ENCODE measurements at regions not wholly inside any gene's neighbourhood (a gene's known extent, or its start where the extent isn't known, plus 50 kb on each side); places are given as distances from the start of the nearest gene placed in this dataset.

DNA sequence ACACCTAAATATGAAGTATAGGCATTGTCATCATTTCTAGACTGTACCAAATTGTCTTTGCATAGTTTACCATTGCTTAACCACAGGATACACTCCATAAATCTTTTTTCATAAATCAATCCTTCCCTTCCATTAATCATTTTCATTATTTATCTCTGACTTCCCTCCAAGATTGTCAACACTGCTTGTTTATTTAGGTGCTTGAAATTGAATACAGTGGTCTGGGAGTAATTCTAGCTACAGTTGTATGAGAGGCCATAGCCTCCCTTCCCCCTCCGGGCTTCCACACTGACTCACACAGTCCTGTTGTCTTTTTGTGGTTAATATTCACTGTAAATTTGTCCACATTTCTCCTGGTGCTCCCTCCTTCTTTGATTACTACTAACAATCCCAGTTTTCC is 114.2 kb upstream of the ARID2 start:
- DNase-seq (ENCODE audit: low read depth) = peak; percentile 28
- H3K4me3 ChIP-seq (ENCODE audit: low read depth, low read length) = no peak overlapping the region

DNA sequence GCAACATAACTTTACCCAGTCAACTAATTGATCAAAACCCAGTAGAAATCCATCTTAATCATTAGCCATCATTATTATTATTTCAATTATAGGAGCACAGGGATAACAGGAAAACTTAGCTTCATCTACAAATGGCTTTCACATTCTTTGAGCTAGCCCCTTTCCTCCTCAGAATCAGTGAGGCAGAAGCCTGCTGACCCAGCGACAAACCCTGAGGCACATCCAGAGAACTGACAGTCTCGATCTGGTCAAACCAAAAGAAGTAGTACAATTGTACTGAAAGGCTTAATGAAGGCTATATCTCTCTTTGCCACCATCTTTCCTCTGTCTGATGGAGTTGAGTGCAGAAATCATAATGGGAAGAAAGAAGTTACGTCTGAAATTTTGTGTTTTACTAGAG is 109.8 kb upstream of the ARID2 start:
- no peak for DNase-seq (ENCODE audit: low read depth)
- no peak overlapping the region for H3K4me3 ChIP-seq (ENCODE audit: low read depth, low read length)

DNA sequence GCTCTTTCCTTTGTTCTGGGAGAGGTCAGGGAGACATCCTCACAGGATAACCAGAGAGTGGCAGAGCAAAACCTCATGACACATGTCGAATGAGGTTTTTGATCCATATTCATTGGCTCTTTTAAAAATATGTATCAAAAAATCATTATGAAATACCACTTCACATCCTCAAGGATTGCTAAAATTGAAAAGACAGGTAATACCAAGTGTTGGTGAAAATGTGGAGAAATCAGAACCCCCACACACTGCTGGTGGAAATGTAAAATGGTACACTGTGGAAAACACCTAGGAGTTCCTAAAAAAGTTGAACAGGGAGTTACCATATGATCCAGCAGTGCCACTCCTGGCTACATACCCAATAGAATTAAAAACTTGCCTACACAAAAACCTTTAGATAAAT is 107.8 kb upstream of the ARID2 start:
- DNase-seq (ENCODE audit: low read depth) = no peak

DNA sequence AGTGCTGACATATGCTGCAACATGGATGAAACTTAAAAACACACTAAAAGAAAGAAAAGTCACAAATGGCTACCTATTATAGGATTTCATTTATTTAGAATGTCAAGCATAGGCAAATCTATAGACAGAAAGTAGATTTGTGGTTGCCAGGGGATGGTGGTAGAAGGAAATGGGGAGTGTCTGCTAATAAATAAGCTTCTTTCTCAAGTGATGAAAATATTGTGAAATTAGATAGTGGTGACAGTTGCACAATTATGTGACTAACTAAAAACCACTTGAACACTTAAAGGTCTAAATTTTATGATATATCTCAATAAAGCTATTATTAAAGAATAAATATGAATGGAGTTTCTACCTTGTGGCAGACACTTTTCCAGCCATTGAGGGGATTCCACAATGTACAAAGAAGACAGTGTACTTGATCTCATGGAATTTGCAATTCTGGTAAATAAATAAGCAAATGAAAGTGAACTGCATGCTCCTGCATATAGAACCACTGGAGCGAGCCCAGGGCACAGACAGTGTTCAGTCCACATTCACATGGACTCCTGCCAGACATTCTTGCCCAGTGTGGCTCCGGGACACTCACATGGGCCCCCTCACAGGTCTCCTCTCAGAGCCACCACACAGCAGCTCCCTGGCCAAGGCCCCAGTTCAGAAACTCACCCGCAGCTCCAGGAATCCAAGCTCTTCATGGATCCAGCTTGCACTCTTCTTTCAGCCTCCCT is 107.1 kb upstream of the ARID2 start:
- no peak overlapping the region for H3K4me3 ChIP-seq (ENCODE audit: low read depth, low read length)
- no peak for DNase-seq (ENCODE audit: low read depth)

More for the DNA sequence above, 107.8 kb upstream of the ARID2 start:
- no peak overlapping the region for H3K4me3 ChIP-seq (ENCODE audit: low read depth, low read length)

DNA sequence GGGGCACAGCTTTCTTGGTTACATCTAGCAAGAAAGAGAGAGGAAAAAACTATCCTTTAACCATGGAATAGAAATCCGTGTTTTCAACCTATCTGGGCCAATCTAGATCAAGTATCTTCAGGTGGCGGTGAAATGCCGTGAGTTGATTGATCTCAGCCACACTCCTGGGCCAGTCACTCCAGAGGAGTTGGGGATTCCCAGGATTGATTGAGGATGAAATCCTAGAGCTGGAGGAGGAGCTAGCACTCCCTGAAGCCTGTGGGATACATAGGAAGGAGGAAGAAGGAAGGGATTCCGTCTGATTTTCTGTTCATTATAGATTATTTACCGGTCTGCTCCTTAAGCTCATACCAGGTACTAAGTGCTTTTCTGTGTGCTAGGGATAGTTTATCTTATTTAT is 106.3 kb upstream of the ARID2 start:
- H3K4me3 ChIP-seq (ENCODE audit: low read depth, low read length) = no peak overlapping the region
- no peak for DNase-seq (ENCODE audit: low read depth)

DNA sequence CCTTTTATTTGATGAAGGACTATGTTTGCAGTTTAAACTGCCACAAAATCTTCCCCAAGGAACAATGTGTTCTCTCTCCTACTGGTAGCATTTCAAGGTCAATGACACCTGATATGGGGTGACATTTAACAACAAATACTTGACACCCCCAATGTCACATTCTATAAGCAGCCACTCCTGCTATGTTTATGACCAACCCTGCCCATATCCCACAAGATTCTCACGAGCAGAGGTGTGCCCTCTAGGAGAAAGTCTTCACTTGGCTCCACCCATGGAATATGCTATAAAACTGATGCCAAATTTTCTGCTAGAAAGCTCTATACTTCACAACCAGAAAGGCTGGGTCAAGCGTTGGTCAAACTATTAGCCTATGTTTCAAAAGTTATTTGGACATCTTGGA is 105.6 kb upstream of the ARID2 start:
- H3K4me3 ChIP-seq (ENCODE audit: low read depth, low read length) = no peak overlapping the region
- no peak for DNase-seq (ENCODE audit: low read depth)

DNA sequence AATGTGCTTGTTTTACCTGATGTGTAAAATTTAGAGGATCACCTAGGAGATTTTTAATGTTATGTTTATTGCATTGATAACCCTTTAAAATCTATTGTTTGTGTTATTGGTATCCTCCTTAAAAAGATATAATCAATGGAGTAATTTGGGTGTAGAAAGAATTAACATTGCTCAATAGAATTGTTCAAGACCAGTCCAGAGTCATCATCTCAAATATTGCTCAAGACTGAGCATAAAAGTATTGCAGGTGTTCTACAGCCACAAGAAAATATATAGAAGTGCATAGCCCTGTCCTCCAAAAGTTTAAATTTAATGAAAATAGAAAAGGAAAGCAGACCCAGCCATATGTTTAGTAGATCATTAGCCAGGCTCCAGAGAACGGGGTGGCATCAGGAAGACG is 102.5 kb upstream of the ARID2 start:
- no peak for DNase-seq (ENCODE audit: low read depth)
- H3K4me3 ChIP-seq (ENCODE audit: low read depth, low read length) = no peak overlapping the region

DNA sequence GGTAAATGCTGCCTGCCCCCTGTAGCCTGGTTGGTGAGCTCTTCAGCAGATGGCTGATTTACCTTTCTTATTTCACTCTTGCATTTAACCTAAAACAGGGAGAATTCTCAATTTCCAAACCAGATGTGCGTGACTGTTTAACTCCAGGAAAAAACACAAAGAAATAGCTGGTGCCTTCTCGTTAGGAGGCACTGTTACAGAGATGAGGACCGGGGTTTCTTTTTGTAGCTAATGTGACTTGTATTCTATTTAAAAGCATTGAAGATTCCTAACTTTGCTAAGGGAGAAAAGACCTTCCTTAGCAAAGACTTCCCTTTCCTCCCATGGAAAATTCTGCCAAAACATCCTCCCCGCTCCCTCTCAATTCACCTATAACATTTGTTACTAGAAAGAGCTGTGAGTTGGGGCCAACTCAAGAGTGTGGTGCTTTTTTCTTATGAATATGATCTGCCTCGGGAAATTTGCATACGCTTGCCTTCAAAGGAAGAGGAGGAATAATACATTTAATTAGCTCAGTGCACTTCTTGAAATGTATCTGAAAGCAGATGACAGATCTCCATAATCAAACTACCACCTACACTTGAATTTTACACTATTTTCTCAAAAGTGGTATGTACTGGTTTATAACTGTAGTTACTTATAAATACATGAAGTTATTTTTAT is 102.0 kb upstream of the ARID2 start:
- H3K4me3 ChIP-seq (ENCODE audit: low read depth, low read length) = no peak overlapping the region
- no peak for DNase-seq (ENCODE audit: low read depth)

DNA sequence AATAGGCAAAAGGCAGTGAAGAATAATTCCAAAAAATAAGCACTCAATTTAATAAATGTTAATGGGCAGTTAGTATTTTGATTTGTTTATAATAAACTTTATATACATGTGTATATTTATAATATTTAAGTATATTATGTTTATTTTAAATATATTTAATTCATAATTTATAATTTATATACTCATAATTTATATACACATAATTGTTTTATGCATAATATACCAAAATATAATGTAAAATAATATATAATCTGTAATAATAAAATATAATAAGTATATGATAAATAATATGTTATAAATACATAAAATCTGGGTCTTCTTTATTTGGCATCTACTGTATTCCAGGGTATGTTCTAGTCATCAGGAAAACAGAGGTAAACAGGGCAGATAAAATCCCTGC is 100.2 kb upstream of the ARID2 start:
- no peak for DNase-seq (ENCODE audit: low read depth)
- H3K4me3 ChIP-seq (ENCODE audit: low read depth, low read length) = no peak overlapping the region

DNA sequence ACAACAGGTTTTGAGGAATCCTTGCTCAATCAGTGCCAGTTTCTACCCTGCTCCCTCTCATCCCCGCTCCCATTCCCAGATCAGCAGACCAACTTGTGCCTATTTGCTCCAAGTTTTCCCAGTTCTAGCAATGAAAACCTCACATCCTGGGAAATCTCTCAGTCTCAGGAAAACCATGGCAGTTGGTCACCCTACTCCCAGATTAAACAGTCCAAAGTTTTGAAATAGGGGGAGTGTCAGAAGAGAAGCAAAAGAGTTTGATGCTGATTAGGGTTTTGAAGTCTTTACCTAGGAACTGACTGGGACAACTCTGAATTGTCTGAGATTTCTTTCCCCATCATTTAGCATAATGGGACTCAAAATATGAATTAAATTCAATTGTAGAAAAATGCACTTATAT is 95.8 kb upstream of the ARID2 start:
- no peak for DNase-seq (ENCODE audit: low read depth)
- no peak overlapping the region for H3K4me3 ChIP-seq (ENCODE audit: low read depth, low read length)

DNA sequence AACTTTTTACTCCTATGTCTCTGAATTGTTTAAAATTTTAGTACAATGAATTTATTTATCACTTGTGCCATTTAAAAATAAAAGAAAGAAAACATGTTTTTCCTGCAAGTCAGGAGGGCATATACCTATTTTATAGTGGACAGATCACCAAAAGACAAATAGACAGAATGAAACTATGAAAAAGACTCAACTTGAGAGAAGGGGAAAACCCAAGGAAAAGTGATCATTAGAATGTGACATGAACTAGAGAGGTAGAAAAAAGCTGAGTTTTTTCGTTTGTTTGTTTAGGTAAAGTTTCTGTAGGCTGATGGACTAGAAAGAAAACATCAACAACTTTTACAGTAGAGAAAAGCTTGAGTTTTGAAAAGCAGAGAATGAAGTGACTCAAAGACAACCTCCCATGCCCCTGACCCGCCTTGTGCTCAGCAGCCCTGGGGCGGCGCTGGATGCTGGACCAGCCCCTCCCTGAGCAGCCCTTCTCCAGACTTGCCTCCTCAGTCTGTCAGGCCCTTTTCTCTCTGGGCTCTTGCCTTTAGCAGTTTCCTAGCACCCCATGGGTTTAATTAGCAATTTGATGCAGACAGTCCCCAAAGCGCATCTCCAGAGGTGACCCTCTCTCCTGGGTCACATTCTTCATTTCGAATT is 95.1 kb upstream of the ARID2 start:
- no peak for DNase-seq (ENCODE audit: low read depth)
- H3K4me3 ChIP-seq (ENCODE audit: low read depth, low read length) = no peak overlapping the region

DNA sequence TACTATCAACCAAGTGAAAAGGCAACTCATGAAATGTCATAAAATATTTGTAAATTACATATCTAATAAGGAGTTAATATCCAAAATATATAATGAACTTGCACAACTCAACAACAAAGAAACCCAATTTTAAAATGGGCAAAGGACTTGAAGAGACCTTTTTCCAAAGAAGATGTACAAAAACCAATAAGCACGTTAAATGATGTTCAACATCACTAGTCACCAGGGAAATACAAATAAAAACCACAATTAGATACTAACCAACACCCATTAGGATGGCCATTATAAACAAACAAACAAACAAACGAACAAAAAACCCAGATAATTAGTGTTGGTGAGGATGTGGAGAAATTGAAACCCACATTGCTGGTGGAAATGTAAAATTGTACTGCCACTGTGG is 92.3 kb upstream of the ARID2 start:
- DNase-seq (ENCODE audit: low read depth) = no peak

DNA sequence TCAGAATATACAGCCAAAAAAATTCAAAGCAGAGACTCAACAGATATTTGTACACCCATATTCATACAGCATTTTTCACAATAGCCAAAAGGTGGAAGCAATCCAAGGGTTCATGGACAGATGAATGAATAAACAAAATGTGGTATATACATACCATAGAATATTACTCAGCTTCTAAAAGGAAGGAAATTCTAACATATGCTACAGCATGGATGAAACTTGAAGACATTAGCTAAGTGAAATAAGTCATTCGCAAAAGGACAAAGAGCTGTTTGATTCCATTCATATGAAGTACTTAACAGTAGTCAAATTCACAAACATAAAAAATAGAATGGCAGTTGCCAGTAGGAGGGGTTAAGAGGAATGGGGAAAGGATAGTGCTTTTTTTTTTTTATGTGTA is 91.8 kb upstream of the ARID2 start:
- peak; percentile 45 for DNase-seq (ENCODE audit: low read depth)
- H3K4me3 ChIP-seq (ENCODE audit: low read depth, low read length) = no peak overlapping the region

More for the DNA sequence above, 92.3 kb upstream of the ARID2 start:
- H3K4me3 ChIP-seq (ENCODE audit: low read depth, low read length) = no peak overlapping the region

DNA sequence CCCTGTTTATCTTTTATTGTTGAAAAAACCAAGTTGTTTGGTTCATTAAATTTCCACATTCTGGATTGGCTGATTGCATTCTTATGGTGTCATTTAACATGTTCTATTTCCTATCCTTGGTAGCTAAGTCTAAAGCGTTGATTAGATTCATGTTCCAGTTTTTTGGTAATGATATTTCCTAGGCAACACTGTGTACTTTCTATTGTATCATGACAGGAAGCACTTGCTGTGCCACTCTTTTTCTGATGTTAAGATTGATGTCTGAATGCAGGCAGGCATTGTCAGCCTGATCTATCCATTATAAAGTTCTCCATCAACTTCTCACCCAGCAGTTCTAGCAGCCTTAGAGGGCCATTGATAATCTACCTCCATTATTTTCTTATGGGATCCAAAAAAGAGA is 91.1 kb upstream of the ARID2 start:
- H3K4me3 ChIP-seq (ENCODE audit: low read depth, low read length) = no peak overlapping the region
- no peak for DNase-seq (ENCODE audit: low read depth)

DNA sequence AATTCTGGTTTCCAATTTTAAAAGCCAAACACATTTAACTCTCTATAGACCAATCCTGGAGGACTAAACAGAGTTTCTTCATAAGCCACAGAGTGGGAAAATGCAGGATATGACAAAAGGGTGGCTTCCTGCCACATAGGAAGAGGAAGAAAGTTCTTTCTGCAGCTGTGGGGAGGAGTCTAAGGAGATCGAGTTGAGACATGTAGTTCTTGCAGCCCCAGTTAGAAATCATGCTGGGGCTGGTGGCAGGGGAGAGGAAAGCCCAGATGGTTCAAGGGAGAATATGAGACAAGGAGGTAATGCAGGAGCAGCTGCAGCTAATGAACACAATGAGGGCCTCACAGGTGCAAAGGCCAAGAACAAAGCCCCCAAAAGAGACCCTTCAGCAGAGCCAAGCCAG is 85.0 kb upstream of the ARID2 start:
- DNase-seq (ENCODE audit: low read depth) = no peak

DNA sequence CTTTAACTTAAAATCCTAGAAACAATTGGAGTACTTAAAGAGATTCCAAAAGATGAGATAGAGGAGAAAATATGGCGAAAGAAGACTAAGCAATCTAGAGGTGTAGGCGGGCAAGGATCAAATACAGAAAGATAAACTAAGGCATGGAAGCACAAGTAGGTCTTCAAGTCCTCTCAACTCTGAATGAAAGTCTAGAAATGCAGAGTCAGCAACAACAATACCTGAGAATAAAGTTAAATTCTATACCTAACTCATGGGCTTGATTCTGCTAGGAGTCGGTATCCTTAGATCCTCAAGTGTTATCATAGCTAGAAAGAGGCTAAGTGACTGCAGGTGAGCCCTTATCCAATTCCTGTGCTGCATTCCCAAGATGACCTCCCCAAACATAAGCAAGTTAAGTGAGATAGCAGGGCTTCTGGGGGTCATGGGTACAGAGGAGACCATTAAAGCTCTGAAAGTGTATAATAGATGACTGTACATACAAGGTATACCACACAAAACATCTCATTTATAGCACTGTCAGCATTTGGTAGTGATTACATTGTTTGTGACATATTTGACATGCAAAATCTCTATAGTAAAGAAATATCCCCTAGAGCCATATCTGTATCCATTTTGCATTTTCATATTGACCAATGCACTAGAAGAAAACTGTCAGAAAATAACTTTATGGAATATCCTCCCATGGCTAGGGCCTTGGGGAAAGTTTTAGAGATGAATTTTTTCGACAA is 82.5 kb upstream of the ARID2 start:
- H3K4me3 ChIP-seq (ENCODE audit: low read depth, low read length) = no peak overlapping the region
- DNase-seq (ENCODE audit: low read depth) = no peak

More for the DNA sequence above, 85.0 kb upstream of the ARID2 start:
- H3K4me3 ChIP-seq (ENCODE audit: low read depth, low read length) = no peak overlapping the region

DNA sequence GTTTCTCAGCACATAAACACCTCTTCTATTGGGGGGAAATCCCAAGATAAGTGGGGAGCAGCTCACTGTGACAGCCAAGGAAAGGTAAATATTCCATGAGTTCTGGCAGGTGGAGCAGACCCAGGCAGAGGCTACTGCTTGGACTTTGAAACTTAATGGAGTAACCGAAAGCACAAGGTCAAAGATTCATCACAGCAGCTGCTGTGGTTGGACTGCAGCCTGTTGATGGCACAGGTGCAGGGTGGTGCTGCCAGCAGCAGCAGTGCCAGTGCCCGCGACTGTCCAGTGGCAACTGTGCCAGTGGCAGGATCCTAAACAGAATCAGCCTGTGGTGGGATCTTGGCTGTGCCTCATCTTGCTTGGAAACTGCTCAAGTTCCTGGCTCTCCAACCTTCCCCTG is 81.4 kb upstream of the ARID2 start:
- DNase-seq (ENCODE audit: low read depth) = no peak
- H3K4me3 ChIP-seq (ENCODE audit: low read depth, low read length) = no peak overlapping the region

DNA sequence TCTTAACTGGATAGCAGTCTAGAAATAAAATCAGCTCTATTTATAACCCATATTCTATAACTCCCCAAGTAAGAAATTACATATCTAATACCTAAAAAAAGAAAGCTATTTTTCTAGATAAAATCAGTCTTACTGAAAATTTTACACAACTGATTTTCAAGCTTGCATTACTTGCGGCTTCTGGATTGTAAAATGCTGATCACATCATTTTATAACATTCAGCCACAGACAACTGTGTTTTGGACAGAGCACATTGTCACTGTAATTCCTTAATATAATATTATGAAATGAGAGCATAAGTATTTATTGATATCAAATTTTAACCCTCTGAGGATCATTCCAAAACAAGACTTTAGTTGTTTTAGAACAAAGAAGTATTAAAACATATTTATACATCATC is 78.5 kb upstream of the ARID2 start:
- no peak for DNase-seq (ENCODE audit: low read depth)
- H3K4me3 ChIP-seq (ENCODE audit: low read depth, low read length) = no peak overlapping the region

DNA sequence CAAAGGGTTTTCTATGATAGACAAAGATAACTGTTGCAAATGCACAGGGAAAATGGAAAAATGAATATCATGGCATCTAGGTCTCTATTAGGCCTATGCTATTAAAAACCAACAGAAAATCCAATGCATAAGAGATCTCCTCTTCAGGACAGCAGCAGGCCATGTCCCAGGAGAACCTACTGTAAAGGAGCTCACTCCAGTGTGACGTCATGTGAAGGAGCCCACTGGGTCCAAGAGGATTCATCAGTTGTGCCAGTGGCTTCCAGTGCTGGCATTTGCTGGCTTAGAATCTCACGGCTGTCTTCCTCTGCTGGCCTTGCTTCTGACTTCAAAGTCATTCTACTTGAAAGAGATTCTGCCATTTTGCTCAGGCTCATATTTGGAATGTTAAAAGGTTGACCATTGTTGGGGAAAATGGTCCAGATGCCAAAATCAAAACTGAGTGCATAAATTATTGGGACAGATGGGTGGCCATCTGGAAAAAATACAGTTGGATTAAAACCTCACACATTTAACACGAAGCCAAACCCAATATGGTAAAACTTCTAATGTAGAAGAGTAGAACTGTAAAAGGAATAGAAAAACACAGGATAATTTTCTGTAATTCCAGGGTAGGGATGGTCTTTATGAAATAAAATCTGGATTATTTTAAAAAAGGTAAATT is 75.4 kb upstream of the ARID2 start:
- no peak for DNase-seq (ENCODE audit: low read depth)
- no peak overlapping the region for H3K4me3 ChIP-seq (ENCODE audit: low read depth, low read length)

DNA sequence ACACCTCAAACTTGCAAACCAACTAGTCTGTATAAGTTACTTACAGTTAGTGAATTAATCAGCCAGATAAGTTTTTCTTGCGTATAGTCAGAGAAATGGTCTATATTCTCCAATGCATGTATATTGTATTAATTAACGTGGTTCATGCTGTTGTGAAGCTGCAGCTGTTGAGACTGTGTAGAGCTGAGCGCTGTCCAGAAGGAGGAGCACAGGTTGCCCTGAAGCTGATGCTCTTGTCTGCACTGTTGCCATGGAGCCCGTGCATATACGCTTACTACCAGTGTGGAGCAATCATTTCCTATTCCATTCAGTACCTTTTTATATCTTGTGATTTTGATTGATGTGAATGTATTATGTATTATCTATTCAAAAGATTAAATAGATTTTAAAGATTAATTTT is 74.3 kb upstream of the ARID2 start:
- no peak for DNase-seq (ENCODE audit: low read depth)
- H3K4me3 ChIP-seq (ENCODE audit: low read depth, low read length) = no peak overlapping the region

All from skeletal muscle cell (primary cell).